K562 (cell line): ENCODE measurements at regions not wholly inside any gene's neighbourhood (a gene's known extent, or its start where the extent isn't known, plus 50 kb on each side); places are given as distances from the start of the nearest gene placed in this dataset.

Experiments
- HDAC2 ChIP-seq: fragments of 450-650 bp; IDR thresholded peaks from 2 replicates; pipeline ENCODE4 v1.6.1; 2016; ENCODE audit warnings: mild to moderate bottlenecking
- ILF3 ChIP-seq: fragments of 450-650 bp; IDR thresholded peaks from 2 replicates; pipeline ENCODE4 v1.6.1; 2018; ENCODE audit warnings: antibody characterized with exemption, mild to moderate bottlenecking, moderate library complexity, borderline replicate concordance
- MTA1 ChIP-seq: fragments of 450-650 bp; IDR thresholded peaks from 2 replicates; pipeline ENCODE4 v1.6.1; 2017; ENCODE audit warnings: borderline replicate concordance
- MYC ChIP-seq, 2 experiments: fragments of 250-450 bp in 1 of 2; sonication (Bioruptor Pico) in 1 of 2; IDR thresholded peaks; 2 replicates each; pipeline versions ENCODE4 v1.5.1 to v1.6.1; 2012 to 2021; ENCODE audit warnings: low read depth in 2 of 2, borderline replicate concordance in 1 of 2, improper control_type of control experiment in 1 of 2, low read length in 1 of 2, mild to moderate bottlenecking in 1 of 2, moderate library complexity in 1 of 2
- PML ChIP-seq: IDR thresholded peaks from 2 replicates; pipeline ENCODE4 v1.6.1; 2012; ENCODE audit warnings: low read length, inconsistent platforms
- POLR2A ChIP-seq: fragments of 450-650 bp; conservative IDR thresholded peaks from 2 replicates; pipeline ENCODE4 v1.6.1; 2016
- POLR2AphosphoS5 ChIP-seq: IDR thresholded peaks from 2 replicates; pipeline ENCODE4 v1.6.1; 2011; ENCODE audit warnings: mild to moderate bottlenecking, low read depth, low read length, moderate library complexity; ENCODE audit not compliant: control insufficient read depth, insufficient read depth
- PYGO2 ChIP-seq: fragments of 450-650 bp; IDR thresholded peaks from 2 replicates; pipeline ENCODE4 v1.6.1; 2016; ENCODE audit warnings: mild to moderate bottlenecking, missing genetic modification characterization, moderate library complexity, missing compliant biosample characterization
- SREBF2 ChIP-seq: sonication (generic); formaldehyde crosslinking; IDR thresholded peaks from 2 replicates; pipeline ENCODE4 v1.4.0; 2020; ENCODE audit warnings: mild to moderate bottlenecking, missing genetic modification reagents
- ZNF146 ChIP-seq: IDR thresholded peaks from one replicate; pipeline ENCODE4 v1.6.1; 2018; ENCODE audit warnings: missing compliant biosample characterization; ENCODE audit not compliant: unreplicated experiment
- ZNF311 ChIP-seq: fragments of 250-450 bp; sonication (Bioruptor Pico); IDR thresholded peaks from 2 replicates; pipeline ENCODE4 v1.4.0; 2020; ENCODE audit warnings: mild to moderate bottlenecking, moderate library complexity
- TF ChIP-seq, protein P1 (sequence below): IDR thresholded peaks from 3 replicates; pipeline ENCODE4 v1.6.1; 2011; ENCODE audit warnings: borderline replicate concordance, mild to moderate bottlenecking, moderate library complexity; ENCODE audit not compliant: insufficient read length; ENCODE audit errors: extremely low read depth
- TF ChIP-seq, protein P2 (sequence below), 3 experiments: IDR thresholded peaks in 2 of 3; conservative IDR thresholded peaks in 1 of 3; 2 replicates each; pipeline ENCODE4 v1.5.1; 2011 to 2012; ENCODE audit warnings: low read length in 3 of 3, mild to moderate bottlenecking in 3 of 3, control low read depth in 2 of 3, improper control_type of control experiment in 1 of 3, inconsistent platforms in 1 of 3, low read depth in 1 of 3, mixed read lengths in 1 of 3, moderate library complexity in 1 of 3; ENCODE audit not compliant: insufficient read depth in 2 of 3
- TF ChIP-seq, protein P3 (sequence below): sonication (generic); formaldehyde crosslinking; IDR thresholded peaks from 2 replicates; pipeline ENCODE4 v1.9.0; 2022; ENCODE audit warnings: mild to moderate bottlenecking, missing genetic modification reagents

DNA sequence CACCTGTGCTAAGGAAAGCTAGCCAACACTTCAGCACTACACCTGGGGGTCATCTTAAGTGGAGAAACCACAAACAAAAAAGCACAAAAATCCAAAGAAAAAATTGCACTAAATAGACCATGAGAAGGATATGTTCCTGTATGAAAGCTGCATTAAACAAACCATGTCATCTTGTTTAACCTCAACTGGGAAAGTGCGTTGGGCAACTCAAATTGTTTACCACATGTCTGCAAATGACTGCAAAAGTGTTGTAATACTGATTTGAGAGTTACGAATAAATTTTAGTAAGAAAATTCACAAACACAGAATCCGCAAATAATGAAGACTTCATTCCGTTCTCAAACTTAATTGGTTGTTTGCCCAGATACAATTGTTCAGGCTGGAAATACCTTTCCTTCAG, 111.9 kb upstream of the EGFR start:
- TF ChIP-seq PML (no peak), POLR2A (no peak), SREBF2 (CRISPR knock-in tag) (no peak), HDAC2 (no peak), MYC (IDR thresholded peaks at IDR 0.05; ENCODE audit: low read depth, low read length) (no peak), MYC (CRISPR knock-in tag; IDR thresholded peaks at IDR 0.05; ENCODE audit: borderline replicate concordance, low read depth) (no peak), ILF3 (no peak), POLR2AphosphoS5 (no peak), ZNF311 (CRISPR knock-in tag) (no peak), ZNF146 (CRISPR knock-in tag) (no peak), MTA1 (no peak), PYGO2 (tag) (no peak)
- TF ChIP-seq, protein P1, sequence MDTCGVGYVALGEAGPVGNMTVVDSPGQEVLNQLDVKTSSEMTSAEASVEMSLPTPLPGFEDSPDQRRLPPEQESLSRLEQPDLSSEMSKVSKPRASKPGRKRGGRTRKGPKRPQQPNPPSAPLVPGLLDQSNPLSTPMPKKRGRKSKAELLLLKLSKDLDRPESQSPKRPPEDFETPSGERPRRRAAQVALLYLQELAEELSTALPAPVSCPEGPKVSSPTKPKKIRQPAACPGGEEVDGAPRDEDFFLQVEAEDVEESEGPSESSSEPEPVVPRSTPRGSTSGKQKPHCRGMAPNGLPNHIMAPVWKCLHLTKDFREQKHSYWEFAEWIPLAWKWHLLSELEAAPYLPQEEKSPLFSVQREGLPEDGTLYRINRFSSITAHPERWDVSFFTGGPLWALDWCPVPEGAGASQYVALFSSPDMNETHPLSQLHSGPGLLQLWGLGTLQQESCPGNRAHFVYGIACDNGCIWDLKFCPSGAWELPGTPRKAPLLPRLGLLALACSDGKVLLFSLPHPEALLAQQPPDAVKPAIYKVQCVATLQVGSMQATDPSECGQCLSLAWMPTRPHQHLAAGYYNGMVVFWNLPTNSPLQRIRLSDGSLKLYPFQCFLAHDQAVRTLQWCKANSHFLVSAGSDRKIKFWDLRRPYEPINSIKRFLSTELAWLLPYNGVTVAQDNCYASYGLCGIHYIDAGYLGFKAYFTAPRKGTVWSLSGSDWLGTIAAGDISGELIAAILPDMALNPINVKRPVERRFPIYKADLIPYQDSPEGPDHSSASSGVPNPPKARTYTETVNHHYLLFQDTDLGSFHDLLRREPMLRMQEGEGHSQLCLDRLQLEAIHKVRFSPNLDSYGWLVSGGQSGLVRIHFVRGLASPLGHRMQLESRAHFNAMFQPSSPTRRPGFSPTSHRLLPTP = no peak
- TF ChIP-seq, protein P2, sequence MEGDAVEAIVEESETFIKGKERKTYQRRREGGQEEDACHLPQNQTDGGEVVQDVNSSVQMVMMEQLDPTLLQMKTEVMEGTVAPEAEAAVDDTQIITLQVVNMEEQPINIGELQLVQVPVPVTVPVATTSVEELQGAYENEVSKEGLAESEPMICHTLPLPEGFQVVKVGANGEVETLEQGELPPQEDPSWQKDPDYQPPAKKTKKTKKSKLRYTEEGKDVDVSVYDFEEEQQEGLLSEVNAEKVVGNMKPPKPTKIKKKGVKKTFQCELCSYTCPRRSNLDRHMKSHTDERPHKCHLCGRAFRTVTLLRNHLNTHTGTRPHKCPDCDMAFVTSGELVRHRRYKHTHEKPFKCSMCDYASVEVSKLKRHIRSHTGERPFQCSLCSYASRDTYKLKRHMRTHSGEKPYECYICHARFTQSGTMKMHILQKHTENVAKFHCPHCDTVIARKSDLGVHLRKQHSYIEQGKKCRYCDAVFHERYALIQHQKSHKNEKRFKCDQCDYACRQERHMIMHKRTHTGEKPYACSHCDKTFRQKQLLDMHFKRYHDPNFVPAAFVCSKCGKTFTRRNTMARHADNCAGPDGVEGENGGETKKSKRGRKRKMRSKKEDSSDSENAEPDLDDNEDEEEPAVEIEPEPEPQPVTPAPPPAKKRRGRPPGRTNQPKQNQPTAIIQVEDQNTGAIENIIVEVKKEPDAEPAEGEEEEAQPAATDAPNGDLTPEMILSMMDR (IDR thresholded peaks at IDR 0.05 in 2 of 3, conservative IDR thresholded peaks at IDR 0.05 in 1 of 3; ENCODE audit: insufficient read depth in 2 of 3, low read depth in 1 of 3, low read length in 3 of 3) = no peak
- TF ChIP-seq, protein P3, sequence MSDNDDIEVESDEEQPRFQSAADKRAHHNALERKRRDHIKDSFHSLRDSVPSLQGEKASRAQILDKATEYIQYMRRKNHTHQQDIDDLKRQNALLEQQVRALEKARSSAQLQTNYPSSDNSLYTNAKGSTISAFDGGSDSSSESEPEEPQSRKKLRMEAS (CRISPR knock-in tag) = no peak
